ENCODE measurements at regions not wholly inside any gene's neighbourhood (a gene's known extent, or its start where the extent isn't known, plus 50 kb on each side); places are given as distances from the start of the nearest gene placed in this dataset.
"Not testable (repeated sequence)": the region's sequence is repeated elsewhere in the genome, so short reads cannot be mapped to it uniquely, and the experiment has no call there.

- no peak for DNase-seq (ENCODE audit: low read depth)
Measured at GRCh38 chr5:153257381-153257780, 233.1 kb upstream of the GRIA1 start.

- DNase-seq (ENCODE audit: low read depth): no peak
Measured at GRCh38 chr5:153258469-153258868, 232.0 kb upstream of the GRIA1 start.

- no peak for DNase-seq (ENCODE audit: low read depth)
Measured at GRCh38 chr5:153267506-153267905, 223.0 kb upstream of the GRIA1 start.

GRCh38 chr5:153275695-153276094 lies 214.8 kb upstream of the GRIA1 start:
- DNase-seq (ENCODE audit: low read depth): no peak

- no peak for DNase-seq (ENCODE audit: low read depth)
Measured at GRCh38 chr5:153276151-153276550, 214.3 kb upstream of the GRIA1 start.

GRCh38 chr5:153296251-153296844 lies 194.1 kb upstream of the GRIA1 start:
- DNase-seq (ENCODE audit: low read depth): not testable (repeated sequence)

- no peak for DNase-seq (ENCODE audit: low read depth)
Measured at GRCh38 chr5:153299891-153300290, 190.6 kb upstream of the GRIA1 start.

GRCh38 chr5:153308282-153308681 lies 182.2 kb upstream of the GRIA1 start:
- no peak for DNase-seq (ENCODE audit: low read depth)

- no peak for DNase-seq (ENCODE audit: low read depth)
Measured at GRCh38 chr5:153318556-153318955, 171.9 kb upstream of the GRIA1 start.

GRCh38 chr5:153321478-153321877 lies 169.0 kb upstream of the GRIA1 start:
- no peak for DNase-seq (ENCODE audit: low read depth)

GRCh38 chr5:153340139-153340538 lies 150.3 kb upstream of the GRIA1 start:
- DNase-seq (ENCODE audit: low read depth): no peak

GRCh38 chr5:153340738-153341137 lies 149.7 kb upstream of the GRIA1 start:
- DNase-seq (ENCODE audit: low read depth): no peak

- no peak for DNase-seq (ENCODE audit: low read depth)
Measured at GRCh38 chr5:153342487-153342886, 148.0 kb upstream of the GRIA1 start.

- no peak for DNase-seq (ENCODE audit: low read depth)
Measured at GRCh38 chr5:153347611-153348010, 142.9 kb upstream of the GRIA1 start.

GRCh38 chr5:153350175-153350883 lies 140.1 kb upstream of the GRIA1 start:
- no peak for DNase-seq (ENCODE audit: low read depth)

GRCh38 chr5:153352685-153353219 lies 137.7 kb upstream of the GRIA1 start:
- peak; percentile 7 for DNase-seq (ENCODE audit: low read depth)

- DNase-seq (ENCODE audit: low read depth): no peak
Measured at GRCh38 chr5:153357493-153358112, 132.9 kb upstream of the GRIA1 start.

- DNase-seq (ENCODE audit: low read depth): no peak
Measured at GRCh38 chr5:153358315-153358976, 132.0 kb upstream of the GRIA1 start.

GRCh38 chr5:153360860-153361259 lies 129.6 kb upstream of the GRIA1 start:
- DNase-seq (ENCODE audit: low read depth): no peak

- DNase-seq (ENCODE audit: low read depth): no peak
Measured at GRCh38 chr5:153361735-153362409, 128.6 kb upstream of the GRIA1 start.

- no peak for DNase-seq (ENCODE audit: low read depth)
Measured at GRCh38 chr5:153365547-153365946, 124.9 kb upstream of the GRIA1 start.

- DNase-seq (ENCODE audit: low read depth): no peak
Measured at GRCh38 chr5:153367466-153367865, 123.0 kb upstream of the GRIA1 start.

Data from stimulated activated CD8-positive, alpha-beta memory T cell treated with anti-CD3 and anti-CD28 coated beads, Interleukin-4, amount 100 ng/mL, for 24 hours (primary cell).